ENCODE measurements at regions not wholly inside any gene's neighbourhood (a gene's known extent, or its start where the extent isn't known, plus 50 kb on each side); places are given as distances from the start of the nearest gene placed in this dataset.

DNA sequence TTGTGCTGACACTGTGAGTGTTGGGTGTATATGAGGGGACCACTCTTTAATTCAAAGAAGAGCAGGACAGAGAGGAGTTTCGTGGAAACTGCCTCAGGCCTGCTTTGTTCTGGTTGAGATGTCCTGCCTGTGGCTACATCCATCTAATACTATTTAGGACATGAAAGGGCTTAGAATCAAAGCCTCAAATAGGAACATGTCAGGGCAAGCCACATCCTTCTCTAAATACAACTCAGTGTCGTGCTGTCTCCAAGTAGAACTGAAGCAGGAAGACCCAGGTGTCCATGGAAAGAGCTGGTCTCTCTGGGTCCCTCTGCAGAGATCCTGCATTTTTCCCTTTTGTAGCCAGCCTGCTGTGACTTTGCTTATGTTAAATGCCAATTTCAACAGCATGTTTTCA, 156.2 kb upstream of the UMPS start:
- DNase-seq (ENCODE audit: low spot score): no peak

- DNase-seq (ENCODE audit: low spot score): peak; percentile 25
Measured at GRCh38 chr3:124576565-124577493, 153.4 kb upstream of the UMPS start.

DNA sequence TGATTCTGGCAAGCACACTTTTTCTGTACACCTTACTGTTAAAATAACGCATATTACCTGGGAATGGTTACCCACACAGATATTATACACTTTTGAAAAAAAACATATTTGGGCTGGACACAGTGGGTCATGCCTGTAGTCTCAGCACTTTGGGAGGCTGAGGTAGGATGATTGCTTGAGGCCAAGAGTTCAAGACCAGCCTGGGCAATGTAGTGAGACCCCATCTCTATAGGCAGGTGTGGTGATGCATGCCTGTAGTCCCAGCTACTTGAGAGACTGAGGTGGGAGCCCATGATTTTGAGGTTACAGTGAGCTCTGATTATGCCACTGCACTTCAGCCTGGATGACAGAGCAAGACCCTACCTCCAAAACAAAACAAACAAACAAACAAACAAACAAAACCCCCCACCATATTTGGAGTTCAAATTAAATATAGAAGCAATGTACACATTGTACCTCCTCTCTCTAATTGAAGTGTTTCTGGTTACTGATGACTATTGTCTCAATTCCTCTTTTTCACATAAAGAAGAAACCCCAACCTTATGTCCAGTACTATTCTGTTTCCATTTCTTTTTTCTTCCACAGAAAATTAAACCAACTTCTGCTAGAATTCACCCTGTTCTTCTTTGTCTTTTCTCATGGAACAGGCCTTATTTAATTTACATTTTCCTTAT, 152.6 kb upstream of the UMPS start:
- DNase-seq (ENCODE audit: low spot score): no peak

GRCh38 chr3:124579641-124580040, 150.6 kb upstream of the UMPS start:
- no peak for DNase-seq (ENCODE audit: low spot score)

DNA sequence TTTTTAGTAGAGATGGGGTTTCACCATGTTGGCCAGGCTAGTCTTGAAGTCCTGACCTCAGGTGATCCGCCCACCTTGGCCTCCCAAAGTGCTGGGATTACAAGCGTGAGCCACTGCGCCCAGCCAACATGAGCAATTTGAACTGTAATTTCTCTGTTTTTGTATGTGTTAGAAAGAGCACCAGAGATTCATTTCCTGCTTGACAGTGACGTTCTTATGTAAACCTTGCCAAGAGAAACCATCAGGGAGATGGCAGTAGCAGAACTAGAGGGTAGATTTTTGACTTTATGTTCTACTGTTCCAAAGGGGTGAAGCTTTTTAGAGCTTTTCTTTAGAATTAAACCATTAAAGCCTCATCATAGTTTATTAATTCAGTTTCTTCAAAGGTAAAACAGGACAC, 148.1 kb upstream of the UMPS start:
- DNase-seq (ENCODE audit: low spot score): no peak

DNA sequence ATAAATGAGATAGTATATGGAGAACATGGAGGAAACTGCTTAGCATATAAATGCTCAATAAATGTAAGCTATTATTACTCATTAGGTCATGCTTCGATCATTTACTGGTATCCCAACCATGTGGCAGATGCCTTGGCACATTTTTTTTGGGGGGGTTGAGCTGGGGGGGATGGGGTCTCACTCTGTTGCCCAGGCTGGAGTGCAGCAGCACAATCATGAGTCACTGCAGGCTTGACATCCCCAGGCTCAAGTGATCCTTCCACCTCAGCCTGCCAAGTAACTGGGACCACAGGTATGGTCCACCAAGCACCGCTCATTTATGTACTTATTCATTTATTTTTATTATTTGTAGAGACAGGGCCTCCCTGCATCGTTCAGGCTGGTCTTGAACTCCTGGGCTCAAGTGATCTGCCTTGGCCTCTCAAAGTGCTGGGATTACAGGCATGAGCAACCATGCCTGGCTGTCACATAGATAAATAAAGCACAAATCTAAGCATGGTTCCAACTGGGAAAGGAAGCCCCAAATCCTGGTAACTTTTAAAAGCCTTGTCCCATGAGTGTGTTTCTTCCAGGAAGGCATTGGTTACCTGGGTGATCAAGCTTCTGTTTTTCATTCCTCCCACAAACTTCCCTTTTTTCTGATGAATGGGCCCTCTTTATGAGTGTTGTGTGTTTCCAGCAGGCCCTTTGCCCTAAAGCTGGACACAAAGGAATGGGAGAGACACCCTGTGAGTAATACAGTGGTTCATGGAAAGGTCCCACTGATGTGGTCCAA, 147.4 kb upstream of the UMPS start:
- DNase-seq (ENCODE audit: low spot score): no peak

- no peak for DNase-seq (ENCODE audit: low spot score)
Measured at GRCh38 chr3:124584245-124584551, 146.1 kb upstream of the UMPS start.

DNA sequence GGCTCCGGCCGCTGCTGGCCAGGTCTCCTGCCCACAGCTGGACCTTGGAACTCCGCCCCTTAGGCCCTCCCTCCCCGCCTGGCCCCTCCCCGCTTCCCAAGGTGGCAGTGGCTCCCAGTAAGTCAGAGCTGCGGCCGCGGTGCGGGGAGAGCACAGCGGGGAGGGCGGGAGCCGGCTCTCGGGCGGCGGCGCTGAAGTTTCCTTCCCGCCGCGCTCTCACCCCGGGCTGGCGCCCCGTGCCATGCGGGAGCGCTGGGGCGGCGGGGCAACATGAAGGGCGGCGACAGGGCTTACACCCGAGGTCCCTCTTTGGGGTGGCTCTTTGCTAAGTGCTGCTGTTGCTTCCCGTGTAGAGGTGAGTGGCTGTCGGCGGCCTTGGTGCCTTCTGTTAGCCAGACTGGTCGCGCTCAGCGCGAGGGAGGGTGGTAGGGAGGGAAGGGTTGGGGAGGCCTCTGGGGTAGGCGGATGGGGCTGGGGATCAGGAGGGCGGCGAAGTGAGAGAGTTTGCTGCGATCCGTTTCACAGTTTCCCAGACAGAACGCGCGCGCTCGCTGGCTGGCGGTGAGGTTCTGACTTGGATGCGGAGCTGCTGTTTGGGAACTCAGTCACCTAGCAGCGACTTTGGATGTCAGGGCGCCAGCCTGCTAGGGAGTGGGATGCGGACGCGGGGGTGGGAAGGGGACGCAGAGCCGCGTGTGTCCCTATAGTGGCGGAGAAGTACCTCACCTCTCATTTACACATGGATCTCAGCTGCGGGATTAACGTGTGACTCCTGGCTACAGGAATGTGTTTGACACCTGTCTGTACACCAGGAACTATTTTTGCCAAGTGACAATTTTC, 145.5 kb upstream of the UMPS start:
- DNase-seq (ENCODE audit: low spot score): peak; percentile 82

DNA sequence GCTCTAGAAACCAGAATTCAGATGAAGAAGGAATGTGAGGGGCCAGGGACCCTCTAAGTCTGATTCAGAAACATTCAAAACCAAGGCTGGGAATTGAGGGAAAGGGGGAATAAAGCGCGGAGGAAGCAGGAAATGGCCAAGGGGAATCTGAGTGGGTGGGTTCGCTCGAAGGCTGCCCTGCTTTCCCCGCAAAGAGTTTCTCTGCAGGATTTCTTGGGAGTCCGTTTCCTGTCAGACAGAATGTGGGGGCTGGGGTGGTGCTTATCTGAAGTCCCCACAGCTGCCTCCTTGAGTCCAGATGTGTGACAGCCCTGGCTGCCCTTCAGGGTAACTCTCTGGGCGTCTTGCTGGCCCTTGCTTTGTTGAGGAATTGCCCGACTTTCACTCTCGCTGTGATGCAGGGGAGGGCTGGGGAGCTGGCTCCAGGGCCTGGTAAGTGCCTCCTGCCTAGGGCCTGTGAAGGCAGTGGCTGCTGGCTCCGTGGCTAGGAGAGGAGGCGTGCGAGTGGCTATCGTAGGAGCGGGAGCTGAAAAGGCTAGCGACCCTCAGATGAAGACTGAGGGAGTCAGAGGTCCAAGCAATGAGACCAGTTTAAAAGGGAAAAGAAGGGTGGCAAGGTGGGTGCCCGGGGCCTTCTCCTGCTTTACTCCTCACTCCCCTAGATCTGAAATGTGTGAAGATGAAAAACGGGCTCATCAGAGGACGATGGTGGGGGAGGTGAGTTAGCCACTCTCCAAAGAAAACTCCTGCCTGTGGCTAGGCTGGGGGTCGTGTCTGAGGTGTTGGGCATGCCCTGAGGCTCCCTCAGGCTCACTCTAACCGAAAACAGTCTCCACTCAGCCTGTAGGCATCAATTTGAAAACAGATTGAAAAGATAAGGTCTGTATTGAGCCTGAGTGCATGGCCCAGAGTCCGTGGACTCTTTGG, 143.9 kb upstream of the UMPS start:
- DNase-seq (ENCODE audit: low spot score): no peak

DNA sequence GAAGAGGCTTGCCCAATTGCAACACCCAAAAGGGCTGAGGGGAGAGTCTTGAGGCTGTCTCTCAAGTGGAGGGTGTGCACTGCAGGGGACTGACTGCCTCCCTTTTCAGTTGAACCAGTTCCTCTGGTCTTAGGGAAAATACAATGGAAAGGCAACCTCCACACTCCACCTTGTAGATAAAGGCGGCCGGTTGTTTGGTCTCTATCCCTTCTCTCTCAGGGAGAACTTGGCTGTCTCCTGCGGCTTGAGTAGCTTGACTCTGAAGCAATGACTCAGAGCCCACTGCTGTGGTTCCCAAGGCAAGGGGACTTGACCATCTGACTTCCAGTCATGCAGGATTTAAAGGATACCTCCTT, 143.2 kb upstream of the UMPS start:
- no peak for DNase-seq (ENCODE audit: low spot score)

GRCh38 chr3:124588036-124588435, 142.2 kb upstream of the UMPS start:
- no peak for DNase-seq (ENCODE audit: low spot score)

DNA sequence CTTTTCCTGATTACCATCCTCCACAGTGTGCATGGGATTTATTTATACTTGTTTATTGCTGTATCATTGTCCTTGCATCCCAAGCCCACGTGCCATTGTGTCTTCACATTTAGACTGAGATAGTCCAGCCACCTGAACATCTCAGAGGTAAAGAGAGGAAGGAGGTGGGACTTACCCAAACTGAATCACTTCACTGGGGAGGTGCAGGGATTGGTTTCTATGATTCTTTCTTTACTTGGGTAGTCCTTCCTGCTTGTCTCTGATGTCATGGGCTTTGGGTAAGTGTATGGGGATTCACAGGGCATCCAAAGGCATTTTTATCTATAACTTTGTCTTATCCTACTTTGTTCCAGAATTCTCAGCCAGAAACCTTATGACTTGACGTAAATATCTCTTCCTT, 141.5 kb upstream of the UMPS start:
- no peak for DNase-seq (ENCODE audit: low spot score)

GRCh38 chr3:124591699-124592098, 138.6 kb upstream of the UMPS start:
- no peak for DNase-seq (ENCODE audit: low spot score)

- peak; percentile 53 for DNase-seq (ENCODE audit: low spot score)
Measured at GRCh38 chr3:124592658-124593441, 137.4 kb upstream of the UMPS start.

GRCh38 chr3:124593442-124593829, 136.8 kb upstream of the UMPS start:
- no peak for DNase-seq (ENCODE audit: low spot score)

DNA sequence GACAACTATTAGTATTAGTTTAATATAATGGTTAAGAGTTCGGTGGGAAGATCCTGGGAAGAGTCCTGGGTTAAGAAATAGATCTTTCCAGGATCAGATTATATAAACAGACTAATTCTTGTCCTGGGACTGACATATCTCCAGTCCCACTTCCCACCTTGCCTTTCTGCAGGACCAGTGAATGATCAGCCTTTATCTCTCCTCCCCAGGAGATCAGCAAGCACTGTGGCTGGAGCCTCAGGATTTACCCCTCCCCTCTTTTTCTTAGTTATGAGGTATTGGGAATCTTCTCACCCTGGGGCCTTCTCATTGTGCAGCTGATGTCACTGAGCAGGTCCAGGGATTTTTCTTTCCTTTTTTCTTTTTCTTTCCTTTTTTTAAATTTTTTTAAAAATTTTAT, 135.7 kb upstream of the UMPS start:
- DNase-seq (ENCODE audit: low spot score): no peak

DNA sequence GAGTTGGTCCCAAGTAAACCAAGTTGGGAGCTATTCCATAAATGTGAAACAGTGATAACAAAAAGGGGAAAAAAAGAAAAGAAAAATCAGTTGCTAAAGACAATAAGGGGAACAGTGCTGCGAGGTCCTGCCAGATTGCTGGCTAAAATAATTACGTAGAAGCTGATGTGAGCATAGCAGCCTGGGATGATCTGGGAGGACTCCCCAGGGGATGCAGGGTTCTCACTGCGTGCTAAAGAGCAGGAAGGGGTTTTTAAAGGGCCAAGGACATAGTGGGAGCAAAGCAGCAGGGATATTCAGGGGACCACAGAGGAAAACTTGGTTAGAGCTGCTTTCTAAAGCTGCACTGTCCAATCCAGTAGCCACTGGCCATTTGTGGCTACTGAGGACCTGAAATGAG, 133.0 kb upstream of the UMPS start:
- no peak for DNase-seq (ENCODE audit: low spot score)

- DNase-seq (ENCODE audit: low spot score): no peak
Measured at GRCh38 chr3:124597979-124598378, 132.3 kb upstream of the UMPS start.

GRCh38 chr3:124599147-124599765, 131.0 kb upstream of the UMPS start:
- DNase-seq (ENCODE audit: low spot score): no peak

Measured in umbilical cord (tissue), 1 donor.